Astrocyte of the cerebellum (primary cell): ENCODE measurements at regions not wholly inside any gene's neighbourhood (a gene's known extent, or its start where the extent isn't known, plus 50 kb on each side); places are given as distances from the start of the nearest gene placed in this dataset.

ENCODE experiments used
- DNase-seq: peaks from one replicate; pipeline ENCODE4 v3.0.0-alpha.2; 2011; ENCODE audit warnings: low read depth
- H3K4me3 ChIP-seq: 2 replicates; pipeline ENCODE4 v1.5.1; 2011; ENCODE audit warnings: mild to moderate bottlenecking, low read depth, low read length, moderate library complexity
- in situ Hi-C: cut with HindIII; loops from 2 replicates; pipeline ENCODE4 v1.10.0; 2017; ENCODE audit warnings: low sequenced_read_pairs
- TF ChIP-seq, protein P1 (sequence below): IDR thresholded peaks from 2 replicates; pipeline ENCODE4 v1.5.1; 2012; ENCODE audit warnings: low read length, low read depth, moderate library complexity, mild to moderate bottlenecking; ENCODE audit errors: missing control alignments

- TF ChIP-seq, protein P1, sequence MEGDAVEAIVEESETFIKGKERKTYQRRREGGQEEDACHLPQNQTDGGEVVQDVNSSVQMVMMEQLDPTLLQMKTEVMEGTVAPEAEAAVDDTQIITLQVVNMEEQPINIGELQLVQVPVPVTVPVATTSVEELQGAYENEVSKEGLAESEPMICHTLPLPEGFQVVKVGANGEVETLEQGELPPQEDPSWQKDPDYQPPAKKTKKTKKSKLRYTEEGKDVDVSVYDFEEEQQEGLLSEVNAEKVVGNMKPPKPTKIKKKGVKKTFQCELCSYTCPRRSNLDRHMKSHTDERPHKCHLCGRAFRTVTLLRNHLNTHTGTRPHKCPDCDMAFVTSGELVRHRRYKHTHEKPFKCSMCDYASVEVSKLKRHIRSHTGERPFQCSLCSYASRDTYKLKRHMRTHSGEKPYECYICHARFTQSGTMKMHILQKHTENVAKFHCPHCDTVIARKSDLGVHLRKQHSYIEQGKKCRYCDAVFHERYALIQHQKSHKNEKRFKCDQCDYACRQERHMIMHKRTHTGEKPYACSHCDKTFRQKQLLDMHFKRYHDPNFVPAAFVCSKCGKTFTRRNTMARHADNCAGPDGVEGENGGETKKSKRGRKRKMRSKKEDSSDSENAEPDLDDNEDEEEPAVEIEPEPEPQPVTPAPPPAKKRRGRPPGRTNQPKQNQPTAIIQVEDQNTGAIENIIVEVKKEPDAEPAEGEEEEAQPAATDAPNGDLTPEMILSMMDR: no peak
- DNase-seq: no peak
- no peak overlapping the region for H3K4me3 ChIP-seq
- in situ Hi-C loops: no loop called here
Measured at GRCh38 chr6:144849920-144850319, 564.8 kb downstream of the UTRN start.

GRCh38 chr6:144853603-144854002, 568.5 kb downstream of the UTRN start:
- in situ Hi-C loops: no loop called here
- H3K4me3 ChIP-seq: no peak overlapping the region
- no peak for DNase-seq
- TF ChIP-seq, protein P1: no peak

DNA sequence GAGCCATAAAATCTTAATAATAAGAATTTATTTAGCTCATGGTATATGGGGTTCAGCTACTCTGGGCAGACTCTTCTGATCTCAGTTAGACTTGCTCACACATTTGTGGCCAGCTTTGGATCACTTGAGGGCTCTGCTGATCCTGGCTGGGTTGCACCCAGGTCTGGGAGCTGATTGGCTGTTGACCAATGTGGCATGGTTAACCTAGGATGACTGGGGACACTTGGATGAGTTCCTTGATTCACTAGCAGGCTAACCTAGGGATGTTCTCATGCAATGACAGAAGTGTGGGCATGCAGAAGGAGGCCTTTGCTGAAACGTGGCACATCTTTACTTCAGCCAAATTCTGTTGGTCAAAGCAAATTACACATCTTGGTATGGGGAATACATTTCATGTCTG, 569.5 kb downstream of the UTRN start:
- in situ Hi-C loops: no loop called here
- no peak for DNase-seq
- no peak overlapping the region for H3K4me3 ChIP-seq
- TF ChIP-seq, protein P1: no peak

GRCh38 chr6:144855375-144855774, 570.2 kb downstream of the UTRN start:
- TF ChIP-seq, protein P1: no peak
- DNase-seq: no peak
- in situ Hi-C loops: no loop called here
- no peak overlapping the region for H3K4me3 ChIP-seq

DNA sequence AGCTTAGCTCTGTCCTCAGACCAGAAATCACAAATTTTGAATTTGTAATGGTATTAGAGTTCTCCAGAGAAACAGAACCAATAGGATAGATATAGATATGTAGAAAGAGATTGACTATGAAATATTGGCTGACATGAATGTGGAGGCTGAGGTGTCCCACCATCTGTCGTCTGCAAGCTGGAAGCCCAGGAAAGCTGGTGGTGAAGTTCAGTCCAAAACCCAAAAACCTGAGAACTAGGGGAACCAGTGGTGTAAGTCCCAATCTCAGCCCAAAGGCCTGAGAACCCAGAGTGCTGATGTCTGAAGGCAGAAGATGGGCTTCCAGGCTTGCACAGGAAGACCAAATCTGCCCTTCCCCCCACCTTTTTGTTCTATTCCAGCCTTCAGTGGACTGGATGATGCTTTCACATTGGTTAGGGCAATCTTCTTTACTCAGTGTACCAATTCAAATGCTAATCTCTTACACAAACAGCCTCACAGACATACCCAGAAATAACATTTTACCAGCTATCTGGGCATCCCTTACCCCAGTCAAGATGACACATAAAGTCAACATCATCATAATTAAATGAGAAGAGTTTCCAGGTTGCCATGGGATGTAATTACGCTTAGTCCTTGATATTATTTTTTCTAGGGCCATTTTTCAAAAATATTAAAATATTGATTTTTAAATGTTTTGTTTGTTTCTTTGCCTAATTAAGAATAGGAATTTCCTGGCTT, 570.8 kb downstream of the UTRN start:
- in situ Hi-C loops: no loop called here
- TF ChIP-seq, protein P1: no peak

DNA sequence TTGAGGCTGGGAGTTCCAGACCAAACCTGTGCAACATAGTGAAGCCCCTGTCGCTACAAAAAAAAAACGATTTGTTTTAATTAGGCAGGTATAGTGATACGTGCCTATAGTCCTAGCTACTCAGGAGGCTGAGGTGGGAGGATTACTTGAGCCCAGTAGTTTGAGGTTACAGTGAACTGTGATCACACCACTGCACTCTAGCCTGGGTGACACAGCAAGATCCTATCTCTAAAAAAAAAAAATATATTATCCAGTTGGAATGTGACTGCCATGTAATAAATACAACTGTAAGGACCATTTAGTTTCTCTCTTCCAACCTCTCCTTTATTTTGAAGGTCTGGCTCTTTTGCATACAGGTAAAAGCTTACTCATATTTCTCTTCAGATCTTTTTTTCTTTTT, 571.5 kb downstream of the UTRN start:
- in situ Hi-C loops: no loop called here
- no peak for DNase-seq
- TF ChIP-seq, protein P1: no peak
- no peak overlapping the region for H3K4me3 ChIP-seq

More for the DNA sequence above, 570.8 kb downstream of the UTRN start:
- no peak for DNase-seq
- H3K4me3 ChIP-seq: no peak overlapping the region
